Activated CD4-positive, alpha-beta T cell treated with anti-CD3 and anti-CD28 coated beads, Interleukin-2, amount 50 U/mL, for 24 hours (primary cell): ENCODE measurements at regions not wholly inside any gene's neighbourhood (a gene's known extent, or its start where the extent isn't known, plus 50 kb on each side); places are given as distances from the start of the nearest gene placed in this dataset.
"Not testable (repeated sequence)": the region's sequence is repeated elsewhere in the genome, so short reads cannot be mapped to it uniquely, and the experiment has no call there.

Source experiments
- DNase-seq, 2 donors: peaks; one replicate each; pipeline ENCODE4 v3.0.0-alpha.2; 2020; ENCODE audit warnings: low read depth in 1 of 2, low spot score in 1 of 2

GRCh38 chr16:51869176-51869575 lies 677.8 kb downstream of the TOX3 start:
- DNase-seq: no peak

GRCh38 chr16:51868631-51869030 lies 678.3 kb downstream of the TOX3 start:
- no peak for DNase-seq

GRCh38 chr16:51867386-51868065 lies 679.4 kb downstream of the TOX3 start:
- DNase-seq: no peak

GRCh38 chr16:51864575-51864974 lies 682.4 kb downstream of the TOX3 start:
- DNase-seq: no peak

GRCh38 chr16:51854401-51854951 lies 692.5 kb downstream of the TOX3 start:
- DNase-seq: no peak

GRCh38 chr16:51853586-51853985 lies 693.4 kb downstream of the TOX3 start:
- DNase-seq: no peak

- DNase-seq: no peak
Measured at GRCh38 chr16:51852892-51853291, 694.1 kb downstream of the TOX3 start.

GRCh38 chr16:51851111-51851510 lies 695.8 kb downstream of the TOX3 start:
- no peak for DNase-seq

- no peak for DNase-seq
Measured at GRCh38 chr16:51849715-51850114, 697.2 kb downstream of the TOX3 start.

- DNase-seq: no peak
Measured at GRCh38 chr16:51845586-51846305, 694.7 kb upstream of the SALL1 start.

- DNase-seq: no peak
Measured at GRCh38 chr16:51839727-51840462, 688.8 kb upstream of the SALL1 start.

GRCh38 chr16:51834794-51835193 lies 683.7 kb upstream of the SALL1 start:
- DNase-seq: no peak

GRCh38 chr16:51834133-51834532 lies 683.1 kb upstream of the SALL1 start:
- DNase-seq: no peak

GRCh38 chr16:51831595-51832367 lies 680.7 kb upstream of the SALL1 start:
- no peak for DNase-seq

GRCh38 chr16:51831034-51831433 lies 680.0 kb upstream of the SALL1 start:
- not testable (repeated sequence) for DNase-seq

GRCh38 chr16:51825779-51826178 lies 674.7 kb upstream of the SALL1 start:
- DNase-seq: no peak

GRCh38 chr16:51822471-51822870 lies 671.4 kb upstream of the SALL1 start:
- DNase-seq: no peak

GRCh38 chr16:51821527-51821926 lies 670.5 kb upstream of the SALL1 start:
- no peak for DNase-seq

- DNase-seq: no peak
Measured at GRCh38 chr16:51820176-51820575, 669.1 kb upstream of the SALL1 start.

GRCh38 chr16:51818342-51818944 lies 667.4 kb upstream of the SALL1 start:
- DNase-seq: no peak

- DNase-seq: no peak
Measured at GRCh38 chr16:51816929-51817328, 665.9 kb upstream of the SALL1 start.
